Psoas muscle (tissue), 7 donors: ENCODE measurements at regions not wholly inside any gene's neighbourhood (a gene's known extent, or its start where the extent isn't known, plus 50 kb on each side); places are given as distances from the start of the nearest gene placed in this dataset.

Experiments
- ATAC-seq, 4 donors: fragments of 200-7000 bp; cut with Tn5 transposase; one replicate each; pipeline ENCODE4 v1.9.1; 2020; ENCODE audit warnings: moderate library complexity in 3 of 4, mild to moderate bottlenecking in 2 of 4
- DNase-seq, 2 donors: peaks; one replicate each; pipeline ENCODE4 v3.0.0-alpha.2; 2020
- H3K27ac ChIP-seq: fragments of 200-600 bp; one replicate; pipeline ENCODE4 v1.8.0; 2022
- H3K27me3 ChIP-seq, 3 donors: fragments of 200-600 bp in 1 of 3; one replicate each; pipeline versions ENCODE4 v1.6.1 to v1.8.0; 2013 to 2022; ENCODE audit warnings: low read length in 2 of 3, mild to moderate bottlenecking in 2 of 3, moderate library complexity in 1 of 3; ENCODE audit not compliant: insufficient read depth in 3 of 3
- H3K36me3 ChIP-seq, 2 donors: fragments of 200-600 bp in 1 of 2; one replicate each; pipeline versions ENCODE4 v1.6.1 to v1.8.0; 2013 to 2022; ENCODE audit warnings: low read depth in 1 of 2, mild to moderate bottlenecking in 1 of 2, moderate library complexity in 1 of 2; ENCODE audit not compliant: insufficient read depth in 1 of 2
- H3K4me1 ChIP-seq: fragments of 200-600 bp; one replicate; pipeline ENCODE4 v1.8.0; 2022
- H3K4me3 ChIP-seq: fragments of 200-600 bp; one replicate; pipeline ENCODE4 v1.8.0; 2022; ENCODE audit warnings: mild to moderate bottlenecking
- H3K9me3 ChIP-seq: fragments of 200-600 bp; one replicate; pipeline ENCODE4 v1.8.0; 2022
- WGBS, 3 donors: extraction: QIAGEN DNeasy Blood & Tissue Kit; methylation state at CpG; one replicate each; pipeline versions ENCODE4 v1.1.6 to v1.1.7; 2013; 5-methylcytosine and 5-hydroxymethylcytosine counted together
- intact Hi-C, 2 donors: fragments of 100-400 bp; cut with DNase I; formaldehyde crosslinking; loops; one replicate each; pipeline versions ENCODE4 v1.11.0 to v1.14.2; 2022
- TF ChIP-seq, protein P1 (sequence below): fragments of 200-600 bp; IDR thresholded peaks from one replicate; pipeline ENCODE4 v1.8.0; 2022; ENCODE audit warnings: antibody characterized with exemption
- donor health status: healthy with polysubstance abuse.
- donor health status: DM: no; HTN: no; CAD: no; lungs with moderate emphysema.
- donor health status: Bipolar disorder and iron deficiency.
- donor health status: healthy.
- donor health status: DM: yes; HTN: yes; CAD: no.
- donor health status: DM: no; HTN: no; CAD: no.
- donor health status: DM: yes; HTN: yes; CAD: no.

GRCh38 chr6:120157873-120158272 is 808.3 kb upstream of the MAN1A1 start:
- no peak overlapping the region for H3K4me3 ChIP-seq
- TF ChIP-seq, protein P1, sequence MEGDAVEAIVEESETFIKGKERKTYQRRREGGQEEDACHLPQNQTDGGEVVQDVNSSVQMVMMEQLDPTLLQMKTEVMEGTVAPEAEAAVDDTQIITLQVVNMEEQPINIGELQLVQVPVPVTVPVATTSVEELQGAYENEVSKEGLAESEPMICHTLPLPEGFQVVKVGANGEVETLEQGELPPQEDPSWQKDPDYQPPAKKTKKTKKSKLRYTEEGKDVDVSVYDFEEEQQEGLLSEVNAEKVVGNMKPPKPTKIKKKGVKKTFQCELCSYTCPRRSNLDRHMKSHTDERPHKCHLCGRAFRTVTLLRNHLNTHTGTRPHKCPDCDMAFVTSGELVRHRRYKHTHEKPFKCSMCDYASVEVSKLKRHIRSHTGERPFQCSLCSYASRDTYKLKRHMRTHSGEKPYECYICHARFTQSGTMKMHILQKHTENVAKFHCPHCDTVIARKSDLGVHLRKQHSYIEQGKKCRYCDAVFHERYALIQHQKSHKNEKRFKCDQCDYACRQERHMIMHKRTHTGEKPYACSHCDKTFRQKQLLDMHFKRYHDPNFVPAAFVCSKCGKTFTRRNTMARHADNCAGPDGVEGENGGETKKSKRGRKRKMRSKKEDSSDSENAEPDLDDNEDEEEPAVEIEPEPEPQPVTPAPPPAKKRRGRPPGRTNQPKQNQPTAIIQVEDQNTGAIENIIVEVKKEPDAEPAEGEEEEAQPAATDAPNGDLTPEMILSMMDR, result no peak
- no peaks in the 10 kb centered on the region for H3K4me1 ChIP-seq
- ATAC-seq (no peak), DNase-seq (no peak)
- no peak overlapping the region for H3K27ac ChIP-seq
- H3K36me3 ChIP-seq, result no peaks in the 10 kb centered on the region
- H3K27me3 ChIP-seq, result no peaks in the 10 kb centered on the region
- H3K9me3 ChIP-seq, result no peaks in the 10 kb centered on the region
- intact Hi-C loops, result no loop called here

DNA sequence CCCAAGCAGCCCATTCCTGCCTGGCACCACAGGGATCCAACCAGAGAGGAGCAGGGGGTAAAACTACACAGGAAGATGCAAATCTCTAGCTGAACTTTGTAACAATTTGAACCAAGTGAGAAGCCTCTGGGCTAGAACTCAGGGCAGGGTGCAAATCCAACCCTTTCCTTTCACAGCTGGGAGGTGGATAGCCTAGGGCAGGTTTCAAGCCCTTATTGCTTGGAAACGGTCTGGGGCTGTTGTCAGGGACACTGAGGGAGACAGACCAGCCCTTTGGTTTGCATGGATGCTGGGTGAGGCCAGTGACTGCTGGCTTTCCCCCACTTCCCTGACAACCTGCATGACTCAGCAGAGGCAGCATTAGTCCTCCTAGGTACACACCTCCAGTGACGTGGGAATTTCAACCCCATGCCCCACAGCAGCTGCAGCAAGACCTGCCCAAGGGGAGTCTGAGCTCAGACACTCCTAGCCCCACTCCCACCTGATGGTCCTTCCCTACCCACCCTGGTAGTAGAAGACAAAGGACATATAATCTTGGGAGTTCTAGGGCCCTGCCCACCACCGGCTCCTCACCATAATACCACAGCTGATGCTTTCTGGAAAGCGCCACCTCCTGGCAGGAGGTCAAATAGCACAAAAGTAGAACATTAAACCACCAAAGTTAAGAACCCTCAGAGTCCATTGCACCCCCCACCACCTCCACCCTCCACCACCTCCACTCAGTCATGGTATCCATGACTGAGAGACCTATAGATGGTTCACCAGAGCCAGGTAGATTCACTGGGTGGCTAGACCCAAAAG is 797.7 kb upstream of the MAN1A1 start:
- DNase-seq (no peak), ATAC-seq (no peak)
- no peaks in the 10 kb centered on the region for H3K27me3 ChIP-seq
- H3K27ac ChIP-seq, result no peak overlapping the region
- intact Hi-C loops, result no loop called here
- TF ChIP-seq, protein P1, result no peak
- no peaks in the 10 kb centered on the region for H3K4me1 ChIP-seq
- H3K4me3 ChIP-seq, result no peak overlapping the region
- WGBS, 3 donors, result 76 to 80% (median 77%) methylated on average over 4 of the region's 4 CpGs
- H3K9me3 ChIP-seq, result no peaks in the 10 kb centered on the region
- H3K36me3 ChIP-seq, result no peaks in the 10 kb centered on the region

DNA sequence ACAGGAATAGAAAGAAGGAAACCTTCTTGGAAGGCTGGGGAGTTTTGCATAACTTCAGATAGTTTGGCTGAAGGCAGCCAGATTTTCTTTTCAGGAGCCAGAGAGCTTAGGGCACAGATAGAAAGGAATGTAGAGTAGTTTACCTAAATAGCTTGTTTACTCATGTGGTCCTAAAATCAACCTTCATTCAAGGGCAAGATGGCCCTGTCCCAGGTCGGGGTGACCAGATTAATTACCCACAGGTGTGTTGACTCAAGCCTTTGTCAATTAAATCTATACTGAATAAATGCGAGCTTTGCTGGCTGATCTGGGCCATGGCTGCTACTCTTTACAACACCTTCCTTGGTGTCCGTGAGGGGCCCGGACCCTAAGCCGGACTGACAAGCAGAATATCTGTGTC is 792.0 kb upstream of the MAN1A1 start:
- no peak overlapping the region for H3K4me3 ChIP-seq
- no peaks in the 10 kb centered on the region for H3K36me3 ChIP-seq
- WGBS, 3 donors, result 76 to 82% (median 79%) methylated on average over 5 of the region's 5 CpGs
- ATAC-seq (no peak), DNase-seq (no peak)
- no peaks in the 10 kb centered on the region for H3K4me1 ChIP-seq
- H3K27me3 ChIP-seq, result no peaks in the 10 kb centered on the region
- TF ChIP-seq, protein P1, result no peak
- no peaks in the 10 kb centered on the region for H3K9me3 ChIP-seq
- no peak overlapping the region for H3K27ac ChIP-seq
- intact Hi-C loops, result no loop called here

- DNase-seq, result no peak
Measured at GRCh38 chr6:120137492-120137891, 787.9 kb upstream of the MAN1A1 start.

More at GRCh38 chr6:120137492-120137891, 787.9 kb upstream of the MAN1A1 start:
- no peak overlapping the region for H3K4me3 ChIP-seq
- H3K27ac ChIP-seq, result no peak overlapping the region
- TF ChIP-seq, protein P1, result no peak
- ATAC-seq, result no peak
- intact Hi-C loops, result no loop called here
- H3K36me3 ChIP-seq, result no peaks in the 10 kb centered on the region
- H3K27me3 ChIP-seq, result no peaks in the 10 kb centered on the region
- H3K4me1 ChIP-seq, result no peaks in the 10 kb centered on the region
- H3K9me3 ChIP-seq, result no peaks in the 10 kb centered on the region
- 77 to 88% (median 85%) methylated on average over 2 of the region's 2 CpGs for WGBS, 3 donors
